Gastrocnemius medialis (tissue), 4 donors: ENCODE measurements at regions not wholly inside any gene's neighbourhood (a gene's known extent, or its start where the extent isn't known, plus 50 kb on each side); places are given as distances from the start of the nearest gene placed in this dataset.

Experiments
- CTCF ChIP-seq, 5 experiments: fragments of 450-650 bp in 3 of 5; fragments of 200-600 bp in 2 of 5; sonication (generic) in 2 of 5; IDR thresholded peaks in 4 of 5; conservative IDR thresholded peaks in 1 of 5; 1 replicate in 4 of 5; 2 replicates in 1 of 5; pipeline ENCODE4 v1.5.1; 2016 to 2019; ENCODE audit warnings: antibody characterized with exemption in 5 of 5, mild to moderate bottlenecking in 3 of 5, moderate library complexity in 3 of 5
- POLR2A ChIP-seq, 2 donors: fragments of 450-650 bp; IDR thresholded peaks; one replicate each; pipeline ENCODE4 v1.6.1; 2017; ENCODE audit warnings: antibody characterized with exemption in 2 of 2, mild to moderate bottlenecking in 2 of 2, moderate library complexity in 2 of 2

GRCh38 chr9:29822458-29822857, 2249.2 kb upstream of the C9orf72 start:
- no peak for TF ChIP-seq POLR2A (IDR thresholded peaks at IDR 0.05)
- no peak for TF ChIP-seq CTCF (IDR thresholded peaks at IDR 0.05 in 4 of 5, conservative IDR thresholded peaks at IDR 0.05 in 1 of 5)
